ENCODE measurements at regions not wholly inside any gene's neighbourhood (a gene's known extent, or its start where the extent isn't known, plus 50 kb on each side); places are given as distances from the start of the nearest gene placed in this dataset.

- TF ChIP-seq FOXK1 (CRISPR knock-in tag; IDR thresholded peaks at IDR 0.05; ENCODE audit: borderline replicate concordance) (no peak), SMC3 (conservative IDR thresholded peaks at IDR 0.05; ENCODE audit: insufficient read depth, low read depth, low read length) (0 out of 2 replicates have a peak, but pooled peaks have one; percentile 26), ELF1 (tag; IDR thresholded peaks at IDR 0.05) (no peak), BRF2 (IDR thresholded peaks at IDR 0.05; ENCODE audit: borderline replicate concordance, insufficient read depth, insufficient read length) (no peak), CTCF (IDR thresholded peaks at IDR 0.05 in 2 of 3, conservative IDR thresholded peaks at IDR 0.05 in 1 of 3; ENCODE audit: insufficient read depth in 2 of 3, low read depth in 1 of 3, low read length in 3 of 3) (peak; percentile 74 to 85 (median 78)), TAL1 (IDR thresholded peaks at IDR 0.05) (no peak), CBX8 (IDR thresholded peaks at IDR 0.05; ENCODE audit: borderline replicate concordance, extremely low read depth, low read depth, low read length, poor library complexity, severe bottlenecking) (no peak), MAZ (CRISPR knock-in tag; conservative IDR thresholded peaks at IDR 0.05 in 1 of 2, IDR thresholded peaks at IDR 0.05 in 1 of 2) (0 out of 4 replicates have a peak, but pooled peaks of 1 of the 2 experiments have one; percentile 31)
Measured at GRCh38 chr10:6647811-6648526, 67.9 kb upstream of the PRKCQ start (continued).
